SK-N-SH treated with all-trans-retinoic acid at 6 μM for 48 hours (cell line): ENCODE measurements at regions not wholly inside any gene's neighbourhood (a gene's known extent, or its start where the extent isn't known, plus 50 kb on each side); places are given as distances from the start of the nearest gene placed in this dataset.

Experiments
- ATAC-seq: fragments of 200-7000 bp; cut with Tn5 transposase; 3 replicates; pipeline ENCODE4 v1.9.1; 2020; ENCODE audit warnings: mild to moderate bottlenecking, moderate library complexity
- ARNTL ChIP-seq: fragments of 450-650 bp; formaldehyde crosslinking; IDR thresholded peaks from 2 replicates; pipeline ENCODE4 v1.5.0; 2020; ENCODE audit warnings: low read depth, mild to moderate bottlenecking, moderate library complexity, borderline replicate concordance
- CSDC2 ChIP-seq: fragments of 250-450 bp; sonication (Bioruptor Pico); IDR thresholded peaks from 2 replicates; pipeline ENCODE4 v1.5.0; 2020; ENCODE audit warnings: mild to moderate bottlenecking, moderate library complexity
- ESRRG ChIP-seq: fragments of 250-450 bp; sonication (Bioruptor Pico); IDR thresholded peaks from 2 replicates; pipeline ENCODE4 v1.6.1; 2021; ENCODE audit warnings: mild to moderate bottlenecking
- GLIS3 ChIP-seq: fragments of 250-450 bp; sonication (Bioruptor Pico); IDR thresholded peaks from 2 replicates; pipeline ENCODE4 v1.5.0; 2020; ENCODE audit warnings: mild to moderate bottlenecking, moderate library complexity
- ISL1 ChIP-seq: fragments of 250-450 bp; sonication (Bioruptor Pico); IDR thresholded peaks from 2 replicates; pipeline ENCODE4 v2.1.2; 2022; ENCODE audit warnings: mild to moderate bottlenecking, moderate library complexity
- OSR1 ChIP-seq: fragments of 250-450 bp; sonication (Bioruptor Pico); IDR thresholded peaks from 2 replicates; pipeline ENCODE4 v1.8.0; 2022; ENCODE audit warnings: moderate library complexity, mild to moderate bottlenecking, inconsistent platforms
- PPARA ChIP-seq: fragments of 250-450 bp; sonication (Bioruptor Pico); IDR thresholded peaks from 2 replicates; pipeline ENCODE4 v1.5.0; 2020; ENCODE audit warnings: mild to moderate bottlenecking, borderline replicate concordance
- RARB ChIP-seq: fragments of 250-450 bp; sonication (Bioruptor Pico); IDR thresholded peaks from 2 replicates; pipeline ENCODE4 v1.8.0; 2021; ENCODE audit warnings: mild to moderate bottlenecking, moderate library complexity
- SNAI2 ChIP-seq: fragments of 250-450 bp; sonication (Bioruptor Pico); IDR thresholded peaks from 2 replicates; pipeline ENCODE4 v1.5.0; 2020; ENCODE audit warnings: mild to moderate bottlenecking, moderate library complexity
- TCF4 ChIP-seq: fragments of 250-450 bp; sonication (Bioruptor Pico); IDR thresholded peaks from 2 replicates; pipeline ENCODE4 v1.8.0; 2021; ENCODE audit warnings: mild to moderate bottlenecking, moderate library complexity, borderline replicate concordance
- TOX ChIP-seq: fragments of 250-450 bp; sonication (Bioruptor Pico); IDR thresholded peaks from 2 replicates; pipeline ENCODE4 v1.8.0; 2021; ENCODE audit warnings: mild to moderate bottlenecking, moderate library complexity, borderline replicate concordance
- ZNF565 ChIP-seq: fragments of 450-650 bp; formaldehyde crosslinking; conservative IDR thresholded peaks from 2 replicates; pipeline ENCODE4 v1.5.0; 2020; ENCODE audit warnings: low read depth, mild to moderate bottlenecking, moderate library complexity
- ZNF70 ChIP-seq: fragments of 450-650 bp; formaldehyde crosslinking; IDR thresholded peaks from 2 replicates; pipeline ENCODE4 v1.5.0; 2020; ENCODE audit warnings: mild to moderate bottlenecking, moderate library complexity
- ZNF8 ChIP-seq: fragments of 450-650 bp; formaldehyde crosslinking; IDR thresholded peaks from 2 replicates; pipeline ENCODE4 v1.5.0; 2020; ENCODE audit warnings: mild to moderate bottlenecking, moderate library complexity
- TF ChIP-seq, protein P1 (sequence below): fragments of 250-450 bp; sonication (Bioruptor Pico); IDR thresholded peaks from 2 replicates; pipeline ENCODE4 v1.5.1; 2021; ENCODE audit warnings: mild to moderate bottlenecking, moderate library complexity
- TF ChIP-seq, protein P2 (sequence below): fragments of 250-450 bp; sonication (Bioruptor Pico); IDR thresholded peaks from 2 replicates; pipeline ENCODE4 v1.8.0; 2021; ENCODE audit warnings: low read depth, mild to moderate bottlenecking, moderate library complexity, borderline replicate concordance
- TF ChIP-seq, protein P3 (sequence below): fragments of 250-450 bp; sonication (Bioruptor Pico); IDR thresholded peaks from 2 replicates; pipeline ENCODE4 v1.8.0; 2020; ENCODE audit warnings: mild to moderate bottlenecking, moderate library complexity, borderline replicate concordance
- TF ChIP-seq, protein P4 (sequence below): fragments of 250-450 bp; sonication (Bioruptor Pico); IDR thresholded peaks from 2 replicates; pipeline ENCODE4 v1.5.0; 2020; ENCODE audit warnings: mild to moderate bottlenecking, moderate library complexity
- TF ChIP-seq, protein P5 (sequence below): fragments of 250-450 bp; sonication (Bioruptor Pico); IDR thresholded peaks from 2 replicates; pipeline ENCODE4 v1.5.1; 2020; ENCODE audit warnings: low read depth, mild to moderate bottlenecking, moderate library complexity

DNA sequence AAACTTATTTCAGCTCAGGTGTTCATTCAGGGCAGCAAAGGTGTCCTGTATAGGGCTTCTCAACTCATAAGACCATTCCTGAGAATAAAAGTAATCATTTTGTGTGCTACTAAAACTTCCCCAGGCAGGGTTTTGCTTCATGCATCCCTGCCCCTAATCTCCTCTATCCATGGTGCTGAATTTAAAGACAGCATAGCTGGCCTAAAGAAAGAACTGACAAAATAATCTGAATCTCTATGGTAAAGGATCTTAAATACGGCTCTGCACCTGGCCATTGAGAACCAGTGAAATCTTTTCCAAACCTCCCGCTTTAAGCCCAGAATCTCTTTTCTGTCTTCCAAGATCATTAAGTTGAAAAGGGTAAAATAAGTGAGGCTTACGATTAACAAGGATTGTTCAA, 292.1 kb upstream of the KLHL29 start (continued):
- TF ChIP-seq, protein P1, sequence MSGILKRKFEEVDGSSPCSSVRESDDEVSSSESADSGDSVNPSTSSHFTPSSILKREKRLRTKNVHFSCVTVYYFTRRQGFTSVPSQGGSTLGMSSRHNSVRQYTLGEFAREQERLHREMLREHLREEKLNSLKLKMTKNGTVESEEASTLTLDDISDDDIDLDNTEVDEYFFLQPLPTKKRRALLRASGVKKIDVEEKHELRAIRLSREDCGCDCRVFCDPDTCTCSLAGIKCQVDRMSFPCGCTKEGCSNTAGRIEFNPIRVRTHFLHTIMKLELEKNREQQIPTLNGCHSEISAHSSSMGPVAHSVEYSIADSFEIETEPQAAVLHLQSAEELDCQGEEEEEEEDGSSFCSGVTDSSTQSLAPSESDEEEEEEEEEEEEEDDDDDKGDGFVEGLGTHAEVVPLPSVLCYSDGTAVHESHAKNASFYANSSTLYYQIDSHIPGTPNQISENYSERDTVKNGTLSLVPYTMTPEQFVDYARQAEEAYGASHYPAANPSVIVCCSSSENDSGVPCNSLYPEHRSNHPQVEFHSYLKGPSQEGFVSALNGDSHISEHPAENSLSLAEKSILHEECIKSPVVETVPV (CRISPR knock-in tag) = no peak
- TF ChIP-seq, all 23 proteins: peak for 0

DNA sequence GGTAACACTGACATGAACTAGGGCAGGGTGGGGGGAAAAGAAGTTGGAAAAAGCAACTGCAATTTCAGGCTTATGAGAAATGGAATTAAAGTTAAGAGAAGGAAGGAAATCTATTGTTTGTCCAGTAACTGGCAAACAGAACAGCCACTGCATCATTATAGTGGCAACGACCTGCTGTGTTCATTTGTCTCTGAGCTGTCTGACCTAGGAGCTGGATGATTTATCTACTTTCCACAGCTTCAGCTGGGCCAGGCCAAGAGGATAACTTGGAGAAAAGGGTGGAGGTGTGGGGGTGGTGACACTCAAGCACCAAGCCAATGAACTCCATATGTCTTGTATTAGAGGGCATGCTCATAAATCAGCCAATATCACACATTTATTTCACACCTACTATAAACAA, 291.5 kb upstream of the KLHL29 start:
- TF ChIP-seq CSDC2 (CRISPR knock-in tag) = no peak
- TF ChIP-seq ZNF70 (CRISPR knock-in tag) = no peak
- TF ChIP-seq ISL1 = no peak
- no peak for TF ChIP-seq SNAI2 (CRISPR knock-in tag)
- TF ChIP-seq TCF4 (CRISPR knock-in tag) = no peak
- TF ChIP-seq ZNF565 = no peak
- no peak for TF ChIP-seq ZNF8 (CRISPR knock-in tag)
- TF ChIP-seq, protein P2, sequence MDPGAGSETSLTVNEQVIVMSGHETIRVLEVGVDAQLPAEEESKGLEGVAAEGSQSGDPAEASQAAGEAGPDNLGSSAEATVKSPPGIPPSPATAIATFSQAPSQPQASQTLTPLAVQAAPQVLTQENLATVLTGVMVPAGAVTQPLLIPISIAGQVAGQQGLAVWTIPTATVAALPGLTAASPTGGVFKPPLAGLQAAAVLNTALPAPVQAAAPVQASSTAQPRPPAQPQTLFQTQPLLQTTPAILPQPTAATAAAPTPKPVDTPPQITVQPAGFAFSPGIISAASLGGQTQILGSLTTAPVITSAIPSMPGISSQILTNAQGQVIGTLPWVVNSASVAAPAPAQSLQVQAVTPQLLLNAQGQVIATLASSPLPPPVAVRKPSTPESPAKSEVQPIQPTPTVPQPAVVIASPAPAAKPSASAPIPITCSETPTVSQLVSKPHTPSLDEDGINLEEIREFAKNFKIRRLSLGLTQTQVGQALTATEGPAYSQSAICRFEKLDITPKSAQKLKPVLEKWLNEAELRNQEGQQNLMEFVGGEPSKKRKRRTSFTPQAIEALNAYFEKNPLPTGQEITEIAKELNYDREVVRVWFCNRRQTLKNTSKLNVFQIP (CRISPR knock-in tag) = no peak
- no peak for ATAC-seq

DNA sequence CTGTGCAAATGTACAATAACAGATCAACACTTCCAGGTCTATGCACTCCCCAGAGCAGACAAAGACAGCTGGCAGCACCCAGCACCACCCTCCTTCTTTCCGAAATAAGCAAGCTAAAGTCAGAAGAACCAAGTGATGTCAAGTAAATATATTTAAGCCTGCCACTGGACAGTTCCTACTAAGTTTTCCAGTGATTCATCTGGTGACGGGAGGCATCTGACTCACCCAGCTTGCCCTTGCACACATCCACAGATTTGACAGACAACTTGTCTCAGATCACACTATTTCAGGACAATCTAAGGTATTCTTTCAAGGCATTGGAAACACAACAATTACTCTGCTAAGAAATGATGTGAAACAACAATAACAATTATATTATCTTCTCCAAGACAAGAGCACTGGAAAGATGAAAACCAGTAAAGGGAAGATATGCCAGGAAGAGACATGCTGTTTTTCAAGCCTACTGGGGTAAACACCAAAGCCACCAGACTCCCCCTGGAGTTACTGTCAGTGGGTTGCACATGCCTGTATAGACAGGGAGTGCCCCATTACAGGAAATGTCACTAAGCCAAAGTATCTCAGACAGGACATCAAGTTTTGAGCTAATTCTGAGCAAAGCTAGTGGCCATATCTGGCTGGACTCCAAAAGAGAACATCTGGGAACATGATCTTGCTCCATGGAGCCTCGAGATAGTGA, 287.9 kb upstream of the KLHL29 start:
- TF ChIP-seq TOX (CRISPR knock-in tag) (no peak), TCF4 (CRISPR knock-in tag) (no peak), CSDC2 (CRISPR knock-in tag) (no peak), RARB (no peak), PPARA (CRISPR knock-in tag) (no peak), ARNTL (CRISPR knock-in tag) (no peak), SNAI2 (CRISPR knock-in tag) (no peak), GLIS3 (CRISPR knock-in tag) (no peak), ESRRG (CRISPR knock-in tag) (no peak), OSR1 (no peak)
- TF ChIP-seq, protein P3, sequence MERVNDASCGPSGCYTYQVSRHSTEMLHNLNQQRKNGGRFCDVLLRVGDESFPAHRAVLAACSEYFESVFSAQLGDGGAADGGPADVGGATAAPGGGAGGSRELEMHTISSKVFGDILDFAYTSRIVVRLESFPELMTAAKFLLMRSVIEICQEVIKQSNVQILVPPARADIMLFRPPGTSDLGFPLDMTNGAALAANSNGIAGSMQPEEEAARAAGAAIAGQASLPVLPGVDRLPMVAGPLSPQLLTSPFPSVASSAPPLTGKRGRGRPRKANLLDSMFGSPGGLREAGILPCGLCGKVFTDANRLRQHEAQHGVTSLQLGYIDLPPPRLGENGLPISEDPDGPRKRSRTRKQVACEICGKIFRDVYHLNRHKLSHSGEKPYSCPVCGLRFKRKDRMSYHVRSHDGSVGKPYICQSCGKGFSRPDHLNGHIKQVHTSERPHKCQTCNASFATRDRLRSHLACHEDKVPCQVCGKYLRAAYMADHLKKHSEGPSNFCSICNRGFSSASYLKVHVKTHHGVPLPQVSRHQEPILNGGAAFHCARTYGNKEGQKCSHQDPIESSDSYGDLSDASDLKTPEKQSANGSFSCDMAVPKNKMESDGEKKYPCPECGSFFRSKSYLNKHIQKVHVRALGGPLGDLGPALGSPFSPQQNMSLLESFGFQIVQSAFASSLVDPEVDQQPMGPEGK (CRISPR knock-in tag) = no peak
- TF ChIP-seq, protein P4, sequence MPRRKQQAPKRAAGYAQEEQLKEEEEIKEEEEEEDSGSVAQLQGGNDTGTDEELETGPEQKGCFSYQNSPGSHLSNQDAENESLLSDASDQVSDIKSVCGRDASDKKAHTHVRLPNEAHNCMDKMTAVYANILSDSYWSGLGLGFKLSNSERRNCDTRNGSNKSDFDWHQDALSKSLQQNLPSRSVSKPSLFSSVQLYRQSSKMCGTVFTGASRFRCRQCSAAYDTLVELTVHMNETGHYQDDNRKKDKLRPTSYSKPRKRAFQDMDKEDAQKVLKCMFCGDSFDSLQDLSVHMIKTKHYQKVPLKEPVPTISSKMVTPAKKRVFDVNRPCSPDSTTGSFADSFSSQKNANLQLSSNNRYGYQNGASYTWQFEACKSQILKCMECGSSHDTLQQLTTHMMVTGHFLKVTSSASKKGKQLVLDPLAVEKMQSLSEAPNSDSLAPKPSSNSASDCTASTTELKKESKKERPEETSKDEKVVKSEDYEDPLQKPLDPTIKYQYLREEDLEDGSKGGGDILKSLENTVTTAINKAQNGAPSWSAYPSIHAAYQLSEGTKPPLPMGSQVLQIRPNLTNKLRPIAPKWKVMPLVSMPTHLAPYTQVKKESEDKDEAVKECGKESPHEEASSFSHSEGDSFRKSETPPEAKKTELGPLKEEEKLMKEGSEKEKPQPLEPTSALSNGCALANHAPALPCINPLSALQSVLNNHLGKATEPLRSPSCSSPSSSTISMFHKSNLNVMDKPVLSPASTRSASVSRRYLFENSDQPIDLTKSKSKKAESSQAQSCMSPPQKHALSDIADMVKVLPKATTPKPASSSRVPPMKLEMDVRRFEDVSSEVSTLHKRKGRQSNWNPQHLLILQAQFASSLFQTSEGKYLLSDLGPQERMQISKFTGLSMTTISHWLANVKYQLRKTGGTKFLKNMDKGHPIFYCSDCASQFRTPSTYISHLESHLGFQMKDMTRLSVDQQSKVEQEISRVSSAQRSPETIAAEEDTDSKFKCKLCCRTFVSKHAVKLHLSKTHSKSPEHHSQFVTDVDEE (CRISPR knock-in tag) = no peak
- TF ChIP-seq, protein P5, sequence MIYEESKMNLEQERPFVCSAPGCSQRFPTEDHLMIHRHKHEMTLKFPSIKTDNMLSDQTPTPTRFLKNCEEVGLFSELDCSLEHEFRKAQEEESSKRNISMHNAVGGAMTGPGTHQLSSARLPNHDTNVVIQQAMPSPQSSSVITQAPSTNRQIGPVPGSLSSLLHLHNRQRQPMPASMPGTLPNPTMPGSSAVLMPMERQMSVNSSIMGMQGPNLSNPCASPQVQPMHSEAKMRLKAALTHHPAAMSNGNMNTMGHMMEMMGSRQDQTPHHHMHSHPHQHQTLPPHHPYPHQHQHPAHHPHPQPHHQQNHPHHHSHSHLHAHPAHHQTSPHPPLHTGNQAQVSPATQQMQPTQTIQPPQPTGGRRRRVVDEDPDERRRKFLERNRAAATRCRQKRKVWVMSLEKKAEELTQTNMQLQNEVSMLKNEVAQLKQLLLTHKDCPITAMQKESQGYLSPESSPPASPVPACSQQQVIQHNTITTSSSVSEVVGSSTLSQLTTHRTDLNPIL (CRISPR knock-in tag) = no peak
- TF ChIP-seq, all 23 proteins: peak for 0
- no peak for ATAC-seq

DNA sequence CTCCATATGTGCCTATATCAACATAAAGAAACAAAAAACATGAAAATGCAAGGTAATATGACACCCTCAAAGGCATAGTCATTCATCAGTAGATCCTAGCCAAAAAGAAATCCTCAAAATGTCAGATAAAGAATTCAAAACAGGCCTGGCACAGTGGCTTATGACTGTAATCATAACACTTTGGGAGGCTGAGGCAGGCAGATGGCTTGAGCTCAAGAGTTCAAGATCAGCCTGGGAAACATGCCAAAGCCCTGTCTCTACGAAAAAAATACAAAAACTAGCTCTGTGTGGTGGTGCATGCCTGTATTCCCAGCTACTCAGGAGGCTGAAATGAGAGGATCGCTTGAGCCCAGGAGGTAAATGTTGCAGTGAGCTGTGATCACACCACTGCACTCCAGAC, 284.6 kb upstream of the KLHL29 start:
- no peak for ATAC-seq
- TF ChIP-seq, protein P3 (CRISPR knock-in tag) = no peak
- TF ChIP-seq ISL1 = no peak
- no peak for TF ChIP-seq ARNTL (CRISPR knock-in tag)
- no peak for TF ChIP-seq PPARA (CRISPR knock-in tag)
- TF ChIP-seq, protein P4 (CRISPR knock-in tag) = no peak
- no peak for TF ChIP-seq CSDC2 (CRISPR knock-in tag)
- no peak for TF ChIP-seq SNAI2 (CRISPR knock-in tag)
- no peak for TF ChIP-seq OSR1
